GM18858 (cell line): ENCODE measurements at regions not wholly inside any gene's neighbourhood (a gene's known extent, or its start where the extent isn't known, plus 50 kb on each side); places are given as distances from the start of the nearest gene placed in this dataset.

Experiments
- ATAC-seq: cut with Tn5 transposase; IDR thresholded peaks from one replicate; pipeline ENCODE4 v1.9.1; 2021; ENCODE audit not compliant: unreplicated experiment

- no peak for ATAC-seq
These were observed 93.8 kb downstream of the SCG2 start for GRCh38 chr2:223508372-223508771.

GRCh38 chr2:223510713-223511112, 91.4 kb downstream of the SCG2 start:
- no peak for ATAC-seq

GRCh38 chr2:223511168-223511567, 91.0 kb downstream of the SCG2 start:
- no peak for ATAC-seq

GRCh38 chr2:223513771-223514455, 88.2 kb downstream of the SCG2 start:
- ATAC-seq, result no peak

GRCh38 chr2:223519471-223519870, 82.7 kb downstream of the SCG2 start:
- no peak for ATAC-seq

GRCh38 chr2:223522796-223523195, 79.4 kb downstream of the SCG2 start:
- ATAC-seq, result no peak

- no peak for ATAC-seq
These were observed 78.6 kb downstream of the SCG2 start for GRCh38 chr2:223523551-223524001.

- ATAC-seq, result no peak
These were observed 78.1 kb downstream of the SCG2 start for GRCh38 chr2:223524066-223524465.

GRCh38 chr2:223526106-223526505, 76.1 kb downstream of the SCG2 start:
- no peak for ATAC-seq

GRCh38 chr2:223528036-223528435, 74.1 kb downstream of the SCG2 start:
- no peak for ATAC-seq

GRCh38 chr2:223529696-223530095, 72.5 kb downstream of the SCG2 start:
- no peak for ATAC-seq

GRCh38 chr2:223530811-223531210, 71.3 kb downstream of the SCG2 start:
- ATAC-seq, result no peak

- no peak for ATAC-seq
These were observed 70.0 kb downstream of the SCG2 start for GRCh38 chr2:223532161-223532560.

GRCh38 chr2:223532712-223533111, 69.4 kb downstream of the SCG2 start:
- ATAC-seq, result no peak

- no peak for ATAC-seq
These were observed 65.6 kb downstream of the SCG2 start for GRCh38 chr2:223536546-223536945.

- no peak for ATAC-seq
These were observed 65.0 kb downstream of the SCG2 start for GRCh38 chr2:223537115-223537514.

- no peak for ATAC-seq
These were observed 64.2 kb downstream of the SCG2 start for GRCh38 chr2:223537651-223538601.

GRCh38 chr2:223538920-223539440, 63.2 kb downstream of the SCG2 start:
- ATAC-seq, result no peak

- ATAC-seq, result no peak
These were observed 60.6 kb downstream of the SCG2 start for GRCh38 chr2:223541546-223541945.

- ATAC-seq, result no peak
These were observed 59.7 kb downstream of the SCG2 start for GRCh38 chr2:223542501-223542900.

GRCh38 chr2:223545406-223545805, 56.8 kb downstream of the SCG2 start:
- no peak for ATAC-seq

GRCh38 chr2:223545830-223546229, 56.3 kb downstream of the SCG2 start:
- no peak for ATAC-seq
